PC-9 (cell line): ENCODE measurements at regions not wholly inside any gene's neighbourhood (a gene's known extent, or its start where the extent isn't known, plus 50 kb on each side); places are given as distances from the start of the nearest gene placed in this dataset.

Experiments used
- BruUV-seq: library from RNA; stranded (reverse); fragments of 400-500 nt; replicated peaks from 2 replicates; lab custom pipeline; 2021; lab: Mats Ljungman, UMichigan
- CTCF ChIA-PET: fragments of 300-600 bp; sonication (Branson Sonifier 250); formaldehyde crosslinking; loops from one replicate; lab custom pipeline; 2022; ENCODE audit warnings: antibody characterized with exemption; lab: Charles Lee
- POLR2A ChIA-PET: fragments of 300-600 bp; sonication (Branson Sonifier 250); formaldehyde crosslinking; loops from one replicate; lab custom pipeline; 2022; ENCODE audit warnings: antibody characterized with exemption; ENCODE audit not compliant: unreplicated experiment; lab: Charles Lee
- DNase-seq, 2 experiments: peaks; one replicate each; pipeline versions ENCODE4 v3.0.0 to v3.0.0-alpha.2; 2015 to 2022; ENCODE audit warnings: mixed read lengths in 1 of 2
- H2AFZ ChIP-seq: fragments of 200-600 bp; sonication (generic); 2 replicates; pipeline ENCODE4 v1.8.1; 2017; ENCODE audit warnings: antibody characterized with exemption
- H3F3A ChIP-seq: fragments of 200-600 bp; sonication (generic); 2 replicates; pipeline ENCODE4 v1.8.1; 2017; ENCODE audit warnings: antibody characterized with exemption, mild to moderate bottlenecking, low read depth; ENCODE audit not compliant: insufficient read depth
- H3K27ac ChIP-seq: fragments of 200-600 bp; sonication (generic); 2 replicates; pipeline ENCODE4 v1.6.1; 2016; ENCODE audit warnings: mixed run types
- H3K27me3 ChIP-seq: fragments of 200-600 bp; sonication (generic); 2 replicates; pipeline ENCODE4 v1.6.1; 2016; ENCODE audit warnings: low read depth, mixed run types; ENCODE audit not compliant: insufficient read depth
- H3K36me3 ChIP-seq: fragments of 200-600 bp; sonication (generic); 2 replicates; pipeline ENCODE4 v1.6.1; 2016; ENCODE audit warnings: low read depth, mixed run types
- H3K4me1 ChIP-seq: fragments of 200-600 bp; sonication (generic); replicated peaks from 2 replicates; pipeline ENCODE4 v1.6.1; 2016; ENCODE audit warnings: mixed run types; ENCODE audit not compliant: insufficient read depth
- H3K4me2 ChIP-seq: fragments of 200-600 bp; sonication (generic); 2 replicates; pipeline ENCODE4 v1.6.1; 2017; ENCODE audit warnings: mixed run types
- H3K4me3 ChIP-seq: fragments of 200-600 bp; sonication (generic); 2 replicates; pipeline ENCODE4 v1.6.1; 2016; ENCODE audit warnings: mixed run types
- H3K79me2 ChIP-seq: fragments of 200-600 bp; sonication (generic); 2 replicates; pipeline ENCODE4 v1.6.1; 2017; ENCODE audit warnings: low read depth, mixed run types
- H3K9me2 ChIP-seq: fragments of 200-600 bp; sonication (generic); 2 replicates; pipeline ENCODE4 v1.8.1; 2017; ENCODE audit warnings: mild to moderate bottlenecking; ENCODE audit not compliant: insufficient read depth
- H3K9me3 ChIP-seq: fragments of 200-600 bp; sonication (generic); 2 replicates; pipeline ENCODE4 v1.8.1; 2016; ENCODE audit warnings: low read depth; ENCODE audit not compliant: insufficient read depth
- H4K20me1 ChIP-seq: fragments of 200-600 bp; sonication (generic); 2 replicates; pipeline ENCODE4 v1.8.1; 2017; ENCODE audit not compliant: insufficient read depth
- CTCF ChIP-seq: fragments of 200-600 bp; sonication (generic); conservative IDR thresholded peaks from 2 replicates; pipeline ENCODE4 v1.6.1; 2017; ENCODE audit warnings: mixed run types, antibody characterized with exemption, mild to moderate bottlenecking, moderate library complexity
- EZH2 ChIP-seq: fragments of 200-600 bp; sonication (generic); IDR thresholded peaks from 2 replicates; pipeline ENCODE4 v1.8.0; 2017; ENCODE audit warnings: antibody characterized with exemption, low read depth
- intact Hi-C: fragments of 100-400 bp; cut with micrococcal nuclease; formaldehyde crosslinking; loops from one replicate; pipeline ENCODE4 v1.10.0; 2022; ENCODE audit not compliant: unreplicated experiment

GRCh38 chr6:164098857-164099267, 684.3 kb downstream of the QKI start:
- no TSS peak for BruUV-seq
- H3F3A ChIP-seq = no peaks in the 10 kb centered on the region
- H3K4me1 ChIP-seq = no peaks in the 10 kb centered on the region
- H3K27ac ChIP-seq = no peak overlapping the region
- H3K36me3 ChIP-seq = no peaks in the 10 kb centered on the region
- H3K4me2 ChIP-seq = no peak overlapping the region
- no peaks in the 10 kb centered on the region for H3K9me2 ChIP-seq
- H4K20me1 ChIP-seq = no peaks in the 10 kb centered on the region
- DNase-seq = no peak
- H3K4me3 ChIP-seq = no peak overlapping the region
- H3K79me2 ChIP-seq = no peaks in the 10 kb centered on the region
- CTCF ChIA-PET = no interaction called here
- intact Hi-C loops = no loop called here
- no peaks in the 10 kb centered on the region for H3K9me3 ChIP-seq
- H3K27me3 ChIP-seq = no peaks in the 10 kb centered on the region
- H2AFZ ChIP-seq = no peak overlapping the region
- TF ChIP-seq CTCF (no peak), EZH2 (no peak)
- POLR2A ChIA-PET = no interaction called here

GRCh38 chr6:164097551-164098398, 683.3 kb downstream of the QKI start:
- no peak overlapping the region for H3K27ac ChIP-seq
- no peaks in the 10 kb centered on the region for H3F3A ChIP-seq
- no peaks in the 10 kb centered on the region for H3K9me2 ChIP-seq
- no peaks in the 10 kb centered on the region for H4K20me1 ChIP-seq
- no peak overlapping the region for H3K4me2 ChIP-seq
- BruUV-seq = no TSS peak
- TF ChIP-seq CTCF = no peak
- TF ChIP-seq EZH2 = no peak
- ChIA-PET POLR2A (no interaction called here), CTCF (no interaction called here)
- no peaks in the 10 kb centered on the region for H3K9me3 ChIP-seq
- H3K4me1 ChIP-seq = no peaks in the 10 kb centered on the region
- H3K79me2 ChIP-seq = no peaks in the 10 kb centered on the region
- DNase-seq = no peak
- intact Hi-C loops = no loop called here
- H2AFZ ChIP-seq = no peak overlapping the region
- no peaks in the 10 kb centered on the region for H3K36me3 ChIP-seq
- H3K27me3 ChIP-seq = no peaks in the 10 kb centered on the region
- H3K4me3 ChIP-seq = no peak overlapping the region

- Histone ChIP-seq H3K9me3 (no peaks in the 10 kb centered on the region), H3K4me1 (no peaks in the 10 kb centered on the region), H3K9me2 (no peaks in the 10 kb centered on the region), H3K27ac (no peak overlapping the region), H3K79me2 (no peaks in the 10 kb centered on the region), H4K20me1 (no peaks in the 10 kb centered on the region), H3K4me3 (no peak overlapping the region), H2AFZ (no peak overlapping the region), H3K27me3 (no peaks in the 10 kb centered on the region), H3K36me3 (no peaks in the 10 kb centered on the region), H3K4me2 (no peak overlapping the region), H3F3A (no peaks in the 10 kb centered on the region)
- TF ChIP-seq CTCF (no peak), EZH2 (no peak)
- CTCF ChIA-PET = no interaction called here
- no peak for DNase-seq
- POLR2A ChIA-PET = no interaction called here
- intact Hi-C loops = no loop called here
- BruUV-seq = no TSS peak
These were observed 682.5 kb downstream of the QKI start for GRCh38 chr6:164097056-164097455.
